Endodermal cell (in vitro differentiated cells): ENCODE measurements at regions not wholly inside any gene's neighbourhood (a gene's known extent, or its start where the extent isn't known, plus 50 kb on each side); places are given as distances from the start of the nearest gene placed in this dataset.

Experiments used
- DNase-seq: peaks from one replicate; pipeline ENCODE4 v3.0.0-alpha.2; 2017
- H3K27ac ChIP-seq: 2 replicates; pipeline ENCODE4 v1.5.1; 2013; ENCODE audit warnings: mild to moderate bottlenecking, low read depth, low read length, moderate library complexity
- H3K27me3 ChIP-seq: 2 replicates; pipeline ENCODE4 v1.6.1; 2013; ENCODE audit warnings: mild to moderate bottlenecking, low read length, moderate library complexity; ENCODE audit not compliant: insufficient read depth, control insufficient read depth, poor library complexity, severe bottlenecking
- H3K36me3 ChIP-seq: 2 replicates; pipeline ENCODE4 v1.7.0; 2013; ENCODE audit warnings: mild to moderate bottlenecking, low read length, moderate library complexity; ENCODE audit not compliant: control insufficient read depth, insufficient read depth
- H3K4me1 ChIP-seq: one replicate; pipeline ENCODE4 v1.7.0; 2013; ENCODE audit warnings: low read length; ENCODE audit not compliant: control insufficient read depth, insufficient read depth
- H3K4me3 ChIP-seq: 2 replicates; pipeline ENCODE4 v1.5.1; 2013; ENCODE audit warnings: mild to moderate bottlenecking, low read length, moderate library complexity
- H3K9ac ChIP-seq: 2 replicates; pipeline ENCODE4 v1.6.1; 2013; ENCODE audit warnings: mild to moderate bottlenecking, low read length, moderate library complexity; ENCODE audit not compliant: poor library complexity, severe bottlenecking; ENCODE audit errors: extremely low read depth
- H3K9me3 ChIP-seq: 2 replicates; pipeline ENCODE4 v1.6.1; 2013; ENCODE audit warnings: mild to moderate bottlenecking, low read length, moderate library complexity; ENCODE audit not compliant: control insufficient read depth
- H3K27ac Mint-ChIP-seq: 2 replicates; pipeline ENCODE4 v1.8.0; 2020; ENCODE audit warnings: mixed read lengths
- H3K27me3 Mint-ChIP-seq: 2 replicates; pipeline ENCODE4 v1.8.0; 2021; ENCODE audit warnings: mild to moderate bottlenecking, mixed read lengths; ENCODE audit not compliant: insufficient read depth
- H3K36me3 Mint-ChIP-seq: 2 replicates; pipeline ENCODE4 v1.8.0; 2020; ENCODE audit warnings: low read depth, mixed read lengths
- H3K4me1 Mint-ChIP-seq: 2 replicates; pipeline ENCODE4 v1.8.0; 2020; ENCODE audit warnings: mixed read lengths
- H3K4me3 Mint-ChIP-seq: 2 replicates; pipeline ENCODE4 v1.8.0; 2020; ENCODE audit warnings: mild to moderate bottlenecking, moderate library complexity, mixed read lengths
- H3K9me3 Mint-ChIP-seq: 2 replicates; pipeline ENCODE4 v1.8.0; 2020; ENCODE audit warnings: mild to moderate bottlenecking, mixed read lengths
- CTCF ChIP-seq: fragments of 200-600 bp; sonication (generic); conservative IDR thresholded peaks from 2 replicates; pipeline ENCODE4 v1.5.0; 2021; ENCODE audit warnings: antibody characterized with exemption, mild to moderate bottlenecking
- WGBS, 2 experiments: methylation state at CpG; one replicate each; pipeline versions ENCODE4 v1.1.5 to v1.1.7; 2013; ENCODE audit warnings: missing lambda C conversion rate in 2 of 2, mixed read lengths in 1 of 2; ENCODE audit not compliant: insufficient coverage in 1 of 2, insufficient read length in 1 of 2; 5-methylcytosine and 5-hydroxymethylcytosine counted together

- no peak for DNase-seq
- 80 to 97% methylated on average over 1 to 3 of the region's 3 CpGs for WGBS, 2 experiments
- no peaks in the 10 kb centered on the region for H3K27me3 Mint-ChIP-seq
- H3K9me3 Mint-ChIP-seq, result no peaks in the 10 kb centered on the region
- no peak overlapping the region for H3K4me3 Mint-ChIP-seq
- TF ChIP-seq CTCF, result no peak
- H3K4me1 Mint-ChIP-seq, result peaks cover 11% of the 10 kb centered on the region
- Histone ChIP-seq H3K27me3 (no peaks in the 10 kb centered on the region), H3K9ac (no peak overlapping the region), H3K36me3 (no peaks in the 10 kb centered on the region), H3K9me3 (no peaks in the 10 kb centered on the region), H3K27ac (no peak overlapping the region), H3K4me1 (no peaks in the 10 kb centered on the region), H3K4me3 (no peak overlapping the region)
- no peak overlapping the region for H3K27ac Mint-ChIP-seq
- no peaks in the 10 kb centered on the region for H3K36me3 Mint-ChIP-seq
Measured at GRCh38 chr15:95302206-95302605, 1028.3 kb upstream of the NR2F2 start.

DNA sequence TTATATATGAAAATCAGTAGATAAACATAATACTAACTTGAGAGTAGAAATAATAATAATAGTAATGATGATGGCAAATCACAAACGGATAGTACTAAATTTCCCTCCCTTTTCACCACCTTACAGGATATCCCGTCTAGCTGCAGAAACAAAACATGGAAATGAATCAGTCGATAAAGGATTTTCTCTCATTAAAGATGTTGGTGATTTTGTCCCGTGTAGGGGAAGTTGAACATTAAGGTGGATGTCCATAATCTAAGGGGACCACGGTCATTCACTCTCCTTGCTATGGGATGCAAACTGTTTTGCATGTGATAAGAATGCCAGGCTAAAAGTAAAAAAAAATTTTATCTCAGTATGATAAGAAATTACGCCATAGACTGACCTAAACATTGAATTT is 1027.7 kb upstream of the NR2F2 start:
- peaks cover 11% of the 10 kb centered on the region for H3K4me1 Mint-ChIP-seq
- H3K27me3 Mint-ChIP-seq, result no peaks in the 10 kb centered on the region
- Histone ChIP-seq H3K27me3 (no peaks in the 10 kb centered on the region), H3K4me1 (no peaks in the 10 kb centered on the region), H3K36me3 (no peaks in the 10 kb centered on the region), H3K4me3 (no peak overlapping the region), H3K27ac (no peak overlapping the region), H3K9ac (no peak overlapping the region), H3K9me3 (no peaks in the 10 kb centered on the region)
- no peak overlapping the region for H3K27ac Mint-ChIP-seq
- H3K4me3 Mint-ChIP-seq, result no peak overlapping the region
- no peak for TF ChIP-seq CTCF
- no peaks in the 10 kb centered on the region for H3K9me3 Mint-ChIP-seq
- no peak for DNase-seq
- no peaks in the 10 kb centered on the region for H3K36me3 Mint-ChIP-seq
- 91 to 95% methylated on average over 3 to 5 of the region's 6 CpGs for WGBS, 2 experiments

DNA sequence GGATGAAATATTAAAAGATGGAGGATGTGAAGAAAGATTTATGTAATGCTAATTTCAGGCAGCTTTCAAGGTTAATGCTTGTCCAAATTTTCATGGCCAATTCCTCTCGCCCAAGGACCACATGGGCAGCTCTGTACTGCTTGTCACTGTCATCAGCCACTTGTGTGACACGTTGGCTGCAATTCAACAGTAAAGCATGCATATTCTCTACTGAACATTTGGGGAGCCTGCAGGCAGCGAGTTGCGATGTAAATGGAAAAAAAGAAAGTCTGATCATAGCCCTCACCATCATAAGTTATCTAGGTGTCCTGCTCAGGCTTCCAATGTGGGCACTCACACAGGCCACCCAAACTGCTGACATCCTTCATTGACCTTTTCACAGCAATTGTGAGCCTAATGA is 1026.8 kb upstream of the NR2F2 start:
- no peaks in the 10 kb centered on the region for H3K4me1 ChIP-seq
- Mint-ChIP-seq H3K27me3 (no peaks in the 10 kb centered on the region), H3K9me3 (no peaks in the 10 kb centered on the region), H3K4me3 (no peak overlapping the region), H3K27ac (no peak overlapping the region), H3K4me1 (peaks cover 11% of the 10 kb centered on the region), H3K36me3 (no peaks in the 10 kb centered on the region)
- DNase-seq, result no peak
- no peaks in the 10 kb centered on the region for H3K27me3 ChIP-seq
- no peaks in the 10 kb centered on the region for H3K36me3 ChIP-seq
- H3K4me3 ChIP-seq, result no peak overlapping the region
- no peak for TF ChIP-seq CTCF
- 87 to 93% methylated on average over 3 to 4 of the region's 4 CpGs for WGBS, 2 experiments
- no peaks in the 10 kb centered on the region for H3K9me3 ChIP-seq
- no peak overlapping the region for H3K27ac ChIP-seq
- H3K9ac ChIP-seq, result no peak overlapping the region
